ENCODE measurements at regions not wholly inside any gene's neighbourhood (a gene's known extent, or its start where the extent isn't known, plus 50 kb on each side); places are given as distances from the start of the nearest gene placed in this dataset.

- dilution Hi-C loops (cut with HindIII; ENCODE audit: low sequenced_read_pairs, unreplicated experiment) (no loop called here), intact Hi-C loops (cut with micrococcal nuclease) (no loop called here), in situ Hi-C loops (cut with MboI; ENCODE audit: low sequenced_read_pairs) (no loop called here)
- no peak overlapping the region for H2BK5ac ChIP-seq (ENCODE audit: low read depth, low read length, poor library complexity, severe bottlenecking)
- no peak overlapping the region for H4K91ac ChIP-seq (ENCODE audit: insufficient read depth, low read depth, low read length)
- H3K4me1 ChIP-seq (ENCODE audit: control insufficient read depth, insufficient read depth, low read length) = peaks cover 7% of the 10 kb centered on the region
- no peak overlapping the region for H2AK5ac ChIP-seq (ENCODE audit: low read depth, low read length)
- no peak overlapping the region for H3K4me3 ChIP-seq (ENCODE audit: insufficient read depth, low read depth, low read length)
- CTCF ChIA-PET = no interaction called here
- peaks cover 4% of the 10 kb centered on the region; the same call in 1 of the 2 replicates for H3K9me1 ChIP-seq (ENCODE audit: insufficient read depth, low read length)
- TF ChIP-seq USF2 (IDR thresholded peaks at IDR 0.05; ENCODE audit: low read depth, low read length) (no peak), BHLHE40 (IDR thresholded peaks at IDR 0.05; ENCODE audit: low read depth, low read length) (no peak), MAZ (IDR thresholded peaks at IDR 0.05; ENCODE audit: borderline replicate concordance, low read depth, low read length) (no peak), MAFK (IDR thresholded peaks at IDR 0.05; ENCODE audit: low read depth, low read length) (no peak), FOS (IDR thresholded peaks at IDR 0.05; ENCODE audit: low read depth, low read length) (no peak), CTCF (conservative IDR thresholded peaks at IDR 0.05; ENCODE audit: low read depth, low read length) (no peak), RAD21 (IDR thresholded peaks at IDR 0.05; ENCODE audit: low read length) (no peak), RCOR1 (IDR thresholded peaks at IDR 0.05; ENCODE audit: insufficient replicate concordance, low read length) (no peak), SMC3 (IDR thresholded peaks at IDR 0.05; ENCODE audit: low read depth, low read length) (no peak), NFE2L2 (IDR thresholded peaks at IDR 0.05; ENCODE audit: low read depth, low read length) (no peak)
- no peaks in the 10 kb centered on the region for H3K36me3 ChIP-seq (ENCODE audit: control insufficient read depth, insufficient read depth, low read length)
- no peak overlapping the region for H2AK9ac ChIP-seq (replicated peaks; ENCODE audit: low read depth, low read length, poor library complexity)
- no peak for ATAC-seq (ENCODE audit: low read depth)
- no peak for DNase-seq
- no TSS peak for BruUV-seq (replicated peaks)
- no peak overlapping the region for H3K23ac ChIP-seq (ENCODE audit: low read depth, low read length)
- H4K5ac ChIP-seq (ENCODE audit: low read depth, low read length) = no peak overlapping the region
- H4K8ac ChIP-seq (ENCODE audit: low read depth in 2 of 2, low read length in 2 of 2) = no peak overlapping the region
- no peaks in the 10 kb centered on the region for H3K9me3 ChIP-seq (ENCODE audit: control insufficient read depth, insufficient read depth, low read length)
- no peak overlapping the region for H2BK15ac ChIP-seq (ENCODE audit: low read depth, low read length)
- H3K14ac ChIP-seq (replicated peaks; ENCODE audit: low read depth, low read length) = no peak overlapping the region
- no peaks in the 10 kb centered on the region for H4K20me1 ChIP-seq (ENCODE audit: insufficient read depth, low read length)
- no peaks in the 10 kb centered on the region for H3K27me3 ChIP-seq (ENCODE audit: control insufficient read depth, insufficient read depth, low read length)
- H3K4me2 ChIP-seq (ENCODE audit: low read depth, low read length) = no peak overlapping the region
- POLR2A ChIA-PET (ENCODE audit: unreplicated experiment) = no interaction called here
- H3K18ac ChIP-seq (ENCODE audit: low read depth, low read length) = no peak overlapping the region
- H2AFZ ChIP-seq (replicated peaks; ENCODE audit: low read length, poor library complexity) = no peak overlapping the region
- H2BK120ac ChIP-seq (ENCODE audit: low read depth, low read length) = no peak overlapping the region
- H2BK20ac ChIP-seq (ENCODE audit: low read depth, low read length) = no peak overlapping the region
- no peak overlapping the region for H3K56ac ChIP-seq (ENCODE audit: extremely low read depth, insufficient read depth, low read length)
- 60% methylated on average over 1 of the region's 3 CpGs; no CpG with 5 or more reads in 1 of the 2 experiments for WGBS, 2 experiments (ENCODE audit: extremely low coverage in 2 of 2, insufficient read length in 1 of 2)
- H3K4ac ChIP-seq (ENCODE audit: low read depth, low read length) = no peak overlapping the region
- H3K9ac ChIP-seq (ENCODE audit: low read depth, low read length) = no peak overlapping the region
- no peak overlapping the region for H3K27ac ChIP-seq (ENCODE audit: insufficient read depth, low read length)
- no peaks in the 10 kb centered on the region for H3K79me1 ChIP-seq (ENCODE audit: low read depth in 1 of 2, low read length in 2 of 2)
Observed at GRCh38 chr12:58651850-58652249, 268.5 kb downstream of the LRIG3 start.
